GM12892 (cell line): ENCODE measurements at regions not wholly inside any gene's neighbourhood (a gene's known extent, or its start where the extent isn't known, plus 50 kb on each side); places are given as distances from the start of the nearest gene placed in this dataset.

Experiments
- POLR2A ChIP-seq: IDR thresholded peaks from 2 replicates; pipeline ENCODE4 v1.6.1; 2011; ENCODE audit warnings: low read depth, low read length, control low read depth
- POLR2AphosphoS5 ChIP-seq: IDR thresholded peaks from 2 replicates; pipeline ENCODE4 v1.6.1; 2011; ENCODE audit warnings: low read depth, low read length, control low read depth

DNA sequence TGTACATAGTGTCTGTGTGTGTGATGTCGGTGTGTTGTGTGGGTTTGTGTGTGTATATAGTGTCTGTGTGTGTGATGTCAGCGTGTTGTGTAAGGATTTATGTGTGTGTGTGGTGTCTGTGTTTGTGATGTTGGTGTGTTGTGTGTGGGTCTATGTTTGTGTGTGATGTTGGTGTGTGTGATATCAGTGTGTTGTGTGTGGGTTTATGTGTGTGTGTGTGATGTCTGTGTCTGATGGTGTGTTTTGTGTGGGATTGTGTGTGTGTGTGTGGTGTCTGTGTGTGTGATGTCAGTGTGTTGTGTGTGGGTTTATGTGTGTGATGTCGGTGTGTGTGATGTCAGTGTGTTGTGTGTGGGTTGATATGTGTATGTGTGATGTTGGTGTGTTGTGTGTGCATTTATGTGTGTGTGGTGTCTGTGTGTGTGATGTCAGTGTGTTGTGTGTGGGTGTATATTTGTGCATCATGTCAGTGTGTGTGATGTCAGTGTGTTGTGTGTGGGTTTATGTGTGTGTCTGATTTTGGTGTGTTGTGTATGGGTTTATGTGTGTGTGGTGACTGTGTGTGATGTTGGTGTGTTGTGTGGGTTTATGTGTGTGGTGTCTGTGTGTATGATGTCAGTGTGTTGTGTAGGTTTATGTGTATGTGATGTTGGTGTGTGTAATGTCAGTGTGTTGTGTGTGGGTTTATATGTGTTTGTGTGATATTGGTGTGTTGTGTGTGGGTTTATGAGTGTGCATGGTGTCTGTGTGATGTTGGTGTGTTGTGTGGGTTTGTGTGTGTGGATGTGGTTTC is 102.4 kb upstream of the CD93 start:
- TF ChIP-seq POLR2A (no peak), POLR2AphosphoS5 (no peak)
